GM12801 (cell line): ENCODE measurements at regions not wholly inside any gene's neighbourhood (a gene's known extent, or its start where the extent isn't known, plus 50 kb on each side); places are given as distances from the start of the nearest gene placed in this dataset.

Experiments
- TF ChIP-seq, protein P1 (sequence below): IDR thresholded peaks from one replicate; pipeline ENCODE4 v1.5.1; 2011; ENCODE audit warnings: control low read depth; ENCODE audit not compliant: insufficient read length; ENCODE audit errors: extremely low read depth

DNA sequence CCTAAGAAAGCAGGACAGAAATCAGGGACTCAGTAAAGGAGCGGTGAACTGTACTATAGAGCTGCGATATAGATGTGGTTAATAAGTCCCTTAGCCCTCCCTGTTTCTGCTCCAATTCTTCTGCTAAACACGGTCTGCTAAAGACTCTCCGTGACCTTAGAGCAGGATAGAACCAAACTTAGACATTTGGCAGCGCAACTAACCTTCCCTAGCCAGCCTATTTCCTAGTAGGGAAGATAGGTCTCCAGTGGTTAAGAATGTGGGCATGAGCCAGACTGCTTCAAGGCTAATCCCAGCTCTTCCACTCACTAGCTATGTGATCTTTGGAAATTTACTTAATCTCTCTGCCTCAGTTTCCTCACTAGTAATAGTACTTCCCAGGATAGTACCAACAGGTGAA, 193.6 kb upstream of the IL12A start:
- TF ChIP-seq, protein P1, sequence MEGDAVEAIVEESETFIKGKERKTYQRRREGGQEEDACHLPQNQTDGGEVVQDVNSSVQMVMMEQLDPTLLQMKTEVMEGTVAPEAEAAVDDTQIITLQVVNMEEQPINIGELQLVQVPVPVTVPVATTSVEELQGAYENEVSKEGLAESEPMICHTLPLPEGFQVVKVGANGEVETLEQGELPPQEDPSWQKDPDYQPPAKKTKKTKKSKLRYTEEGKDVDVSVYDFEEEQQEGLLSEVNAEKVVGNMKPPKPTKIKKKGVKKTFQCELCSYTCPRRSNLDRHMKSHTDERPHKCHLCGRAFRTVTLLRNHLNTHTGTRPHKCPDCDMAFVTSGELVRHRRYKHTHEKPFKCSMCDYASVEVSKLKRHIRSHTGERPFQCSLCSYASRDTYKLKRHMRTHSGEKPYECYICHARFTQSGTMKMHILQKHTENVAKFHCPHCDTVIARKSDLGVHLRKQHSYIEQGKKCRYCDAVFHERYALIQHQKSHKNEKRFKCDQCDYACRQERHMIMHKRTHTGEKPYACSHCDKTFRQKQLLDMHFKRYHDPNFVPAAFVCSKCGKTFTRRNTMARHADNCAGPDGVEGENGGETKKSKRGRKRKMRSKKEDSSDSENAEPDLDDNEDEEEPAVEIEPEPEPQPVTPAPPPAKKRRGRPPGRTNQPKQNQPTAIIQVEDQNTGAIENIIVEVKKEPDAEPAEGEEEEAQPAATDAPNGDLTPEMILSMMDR, result no peak

DNA sequence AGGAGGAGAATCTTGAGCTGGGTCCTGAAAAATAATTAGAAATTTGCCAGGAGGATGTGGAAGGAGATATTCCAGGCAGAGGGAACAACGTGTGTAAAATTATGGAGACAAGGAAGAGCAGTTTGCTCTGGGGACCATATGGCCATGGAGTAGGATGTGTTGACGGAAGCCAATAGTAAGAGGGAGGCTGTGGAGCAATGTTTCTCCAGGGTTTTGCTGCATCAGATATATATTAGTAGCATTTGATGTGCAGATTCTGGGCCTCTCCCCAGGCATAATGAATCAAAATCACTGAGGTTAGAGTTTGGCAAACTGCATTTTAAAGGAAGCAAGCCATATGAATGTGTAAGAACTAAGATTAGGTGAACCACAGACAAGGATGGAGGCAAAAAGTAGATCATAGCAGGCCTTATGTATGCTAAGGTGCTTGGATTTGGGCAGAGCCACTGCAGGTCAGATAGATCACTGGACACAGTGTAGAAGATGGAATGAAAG, 192.9 kb upstream of the IL12A start:
- TF ChIP-seq, protein P1, result no peak

DNA sequence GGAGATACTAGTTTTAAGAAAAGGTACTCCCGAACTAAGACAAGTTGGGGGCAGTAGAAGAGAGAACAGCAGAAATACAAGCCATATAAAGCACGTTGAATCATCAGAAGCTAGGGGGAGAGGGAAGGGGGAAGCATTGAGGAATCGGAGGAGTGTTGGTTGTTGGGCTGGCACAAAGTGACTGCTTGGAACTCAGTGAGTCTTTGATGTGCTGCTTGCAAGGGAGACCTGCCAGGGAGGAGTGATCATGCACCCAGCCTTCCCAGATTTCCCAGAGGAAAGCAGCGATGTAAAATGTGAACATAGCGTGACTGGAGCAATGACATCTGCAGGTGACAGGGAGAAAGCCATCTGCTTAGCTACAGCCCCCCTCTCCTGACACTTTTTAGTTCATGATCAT, 192.4 kb upstream of the IL12A start:
- TF ChIP-seq, protein P1, result no peak

DNA sequence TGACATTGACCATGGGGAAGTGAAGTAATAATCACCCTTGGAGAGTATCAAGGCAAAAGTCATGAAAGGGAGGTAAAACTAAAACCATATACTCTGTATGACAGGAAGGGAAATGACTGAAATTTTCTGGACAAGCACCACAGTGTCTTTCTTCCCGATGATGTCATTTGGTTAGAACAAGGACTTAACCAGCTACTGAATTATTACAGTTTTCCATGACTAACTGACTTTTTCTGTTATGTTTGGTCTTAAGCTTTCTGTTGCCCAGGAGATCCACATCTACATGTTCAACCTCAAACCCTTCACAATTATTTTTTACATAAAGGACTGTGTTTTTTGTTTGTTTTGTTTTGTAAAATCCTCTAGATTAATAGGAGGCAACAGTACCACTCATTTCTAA, 191.9 kb upstream of the IL12A start:
- TF ChIP-seq, protein P1, result no peak

DNA sequence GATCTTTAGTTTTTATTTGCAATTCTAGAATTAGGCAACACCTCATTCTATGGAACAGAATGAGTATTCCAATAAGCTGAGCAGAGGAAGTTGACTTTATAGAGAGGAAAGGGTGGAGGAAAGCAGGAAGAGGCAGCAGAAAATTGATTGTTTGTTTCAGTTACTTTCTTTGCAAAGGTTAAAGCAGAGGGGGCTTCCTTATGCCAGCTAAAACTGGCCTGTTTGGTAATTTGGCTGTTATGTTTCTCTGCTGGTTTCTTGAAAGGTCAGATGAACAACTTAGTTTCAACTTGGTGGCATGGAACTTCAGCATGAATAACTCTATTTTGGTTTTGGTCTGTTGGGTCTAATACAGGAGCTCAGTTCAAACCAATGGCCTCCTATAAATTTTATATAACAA, 190.9 kb upstream of the IL12A start:
- TF ChIP-seq, protein P1, result no peak

DNA sequence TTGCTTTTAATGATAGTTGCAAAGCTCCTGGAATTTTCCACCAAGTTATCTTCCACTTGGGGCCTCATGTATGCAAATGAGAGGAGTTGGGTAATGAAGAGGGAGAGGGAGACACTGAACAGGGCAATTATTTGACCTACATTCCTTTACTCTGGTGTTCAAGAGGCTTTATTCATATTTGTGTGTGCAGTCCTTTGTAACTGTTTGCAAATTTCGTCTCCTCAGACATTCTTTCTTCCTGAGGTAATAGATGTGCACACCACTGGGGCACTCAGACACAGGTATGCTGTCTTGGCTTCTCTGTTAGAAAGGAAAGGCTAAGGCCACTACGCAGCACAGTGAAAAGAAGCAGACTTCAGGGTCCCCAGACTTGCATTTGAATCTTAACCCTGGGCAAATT, 189.7 kb upstream of the IL12A start:
- TF ChIP-seq, protein P1, result no peak

DNA sequence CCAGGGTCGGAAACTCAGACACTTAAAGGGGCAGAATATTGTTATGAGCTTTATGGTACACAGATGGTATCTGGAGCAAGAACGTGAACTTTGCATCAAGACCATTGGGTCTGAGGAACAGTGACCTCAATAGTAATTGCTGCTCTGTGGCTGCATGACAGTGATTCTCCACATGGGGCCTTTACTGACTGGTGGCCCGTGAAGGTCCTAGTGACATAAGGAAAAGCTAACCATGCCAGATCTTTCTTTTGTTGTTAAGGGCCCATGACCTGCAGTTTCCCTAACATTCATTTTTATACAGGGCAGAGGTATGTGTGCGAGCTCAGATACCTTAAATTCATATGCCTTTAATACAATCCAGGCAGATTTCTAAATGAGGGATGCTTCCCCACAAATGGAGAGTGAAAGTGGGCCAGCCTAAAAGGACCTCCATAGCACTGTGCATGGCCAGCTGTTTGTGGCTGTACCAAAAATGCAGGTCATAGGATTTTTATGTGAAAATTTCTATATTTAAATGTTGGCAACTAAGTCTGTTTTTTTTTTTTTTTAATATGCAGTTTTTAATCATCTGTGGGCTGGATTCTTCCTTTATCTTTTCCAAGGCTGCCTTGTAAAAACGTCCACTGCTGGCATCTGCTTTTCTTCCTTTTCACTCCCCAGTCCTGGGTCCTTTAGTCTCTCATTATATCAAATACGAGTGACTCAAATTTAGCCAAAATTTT, 188.0 kb upstream of the IL12A start:
- TF ChIP-seq, protein P1, result no peak
